Fibroblast of lung (primary cell): ENCODE measurements at regions not wholly inside any gene's neighbourhood (a gene's known extent, or its start where the extent isn't known, plus 50 kb on each side); places are given as distances from the start of the nearest gene placed in this dataset.

ENCODE experiments used
- CTCF ChIP-seq, 2 donors: IDR thresholded peaks in 1 of 2; conservative IDR thresholded peaks in 1 of 2; 1 replicate in 1 of 2; 2 replicates in 1 of 2; pipeline ENCODE4 v1.5.1; 2011 to 2012; ENCODE audit warnings: low read length in 2 of 2, control low read depth in 1 of 2, inconsistent platforms in 1 of 2, low read depth in 1 of 2, mild to moderate bottlenecking in 1 of 2
- EZH2 ChIP-seq: IDR thresholded peaks from 2 replicates; pipeline ENCODE4 v1.5.1; 2012; ENCODE audit warnings: low read length, control low read depth, mild to moderate bottlenecking; ENCODE audit errors: missing control alignments

DNA sequence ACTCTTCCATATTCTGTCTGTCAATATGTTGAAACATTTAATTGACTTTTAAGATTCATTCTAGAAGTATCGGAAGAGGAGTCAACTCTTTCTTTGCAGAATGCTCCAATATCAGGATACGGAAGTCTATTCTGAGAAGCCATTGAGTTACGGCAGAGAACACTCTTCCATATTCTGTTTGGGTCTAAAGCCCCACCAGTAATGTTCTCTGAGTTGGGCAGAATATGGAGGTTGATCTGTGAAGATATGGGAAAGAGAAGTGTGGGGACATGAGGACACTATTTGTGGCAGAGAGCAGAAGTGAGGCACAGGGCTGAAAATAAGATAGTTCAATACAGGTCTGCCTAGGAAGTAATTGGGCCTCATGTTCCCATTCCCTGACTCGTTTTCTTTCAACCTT is 300.0 kb downstream of the DIRAS2 start:
- TF ChIP-seq CTCF (conservative IDR thresholded peaks at IDR 0.05 in 1 of 2, IDR thresholded peaks at IDR 0.05 in 1 of 2; ENCODE audit: low read depth in 1 of 2, low read length in 2 of 2) (no peak), EZH2 (no peak)
